Glutamatergic neuron (in vitro differentiated cells): ENCODE measurements at regions not wholly inside any gene's neighbourhood (a gene's known extent, or its start where the extent isn't known, plus 50 kb on each side); places are given as distances from the start of the nearest gene placed in this dataset.

Experiments
- DNase-seq: peaks from one replicate; pipeline ENCODE4 v3.0.0; 2022
- H3K27ac Mint-ChIP-seq: one replicate; pipeline ENCODE4 v1.8.0; 2020; ENCODE audit warnings: mild to moderate bottlenecking, mixed read lengths, inconsistent platforms; ENCODE audit not compliant: unreplicated experiment
- H3K27me3 Mint-ChIP-seq: one replicate; pipeline ENCODE4 v1.8.0; 2020; ENCODE audit warnings: mild to moderate bottlenecking, moderate library complexity, mixed read lengths, inconsistent platforms; ENCODE audit not compliant: unreplicated experiment
- H3K36me3 Mint-ChIP-seq: one replicate; pipeline ENCODE4 v1.8.0; 2020; ENCODE audit warnings: mild to moderate bottlenecking, mixed read lengths, inconsistent platforms; ENCODE audit not compliant: unreplicated experiment
- H3K4me1 Mint-ChIP-seq: one replicate; pipeline ENCODE4 v1.8.0; 2020; ENCODE audit warnings: mild to moderate bottlenecking, low read depth, mixed read lengths, inconsistent platforms; ENCODE audit not compliant: unreplicated experiment
- H3K4me3 Mint-ChIP-seq: one replicate; pipeline ENCODE4 v1.8.0; 2020; ENCODE audit warnings: mild to moderate bottlenecking, mixed read lengths, inconsistent platforms; ENCODE audit not compliant: unreplicated experiment
- H3K9me3 Mint-ChIP-seq: one replicate; pipeline ENCODE4 v1.8.0; 2020; ENCODE audit warnings: mild to moderate bottlenecking, moderate library complexity, mixed read lengths, inconsistent platforms; ENCODE audit not compliant: unreplicated experiment
- CTCF ChIP-seq: fragments of 200-600 bp; sonication (generic); IDR thresholded peaks from one replicate; pipeline ENCODE4 v1.5.0; 2021; ENCODE audit not compliant: partially characterized antibody, unreplicated experiment

GRCh38 chr2:14536976-14537375, 95.5 kb upstream of the LRATD1 start:
- no peak for DNase-seq
- no peaks in the 10 kb centered on the region for H3K36me3 Mint-ChIP-seq
- H3K9me3 Mint-ChIP-seq = no peaks in the 10 kb centered on the region
- no peaks in the 10 kb centered on the region for H3K27me3 Mint-ChIP-seq
- no peaks in the 10 kb centered on the region for H3K4me1 Mint-ChIP-seq
- TF ChIP-seq CTCF = no peak
- no peak overlapping the region for H3K27ac Mint-ChIP-seq
- H3K4me3 Mint-ChIP-seq = no peak overlapping the region

- Mint-ChIP-seq H3K4me3 (no peak overlapping the region), H3K4me1 (no peaks in the 10 kb centered on the region), H3K27me3 (no peaks in the 10 kb centered on the region), H3K27ac (no peak overlapping the region), H3K9me3 (no peaks in the 10 kb centered on the region), H3K36me3 (no peaks in the 10 kb centered on the region)
- no peak for TF ChIP-seq CTCF
- no peak for DNase-seq
These were observed 92.5 kb upstream of the LRATD1 start for GRCh38 chr2:14540015-14540414.

GRCh38 chr2:14543284-14543683, 89.2 kb upstream of the LRATD1 start:
- no peaks in the 10 kb centered on the region for H3K36me3 Mint-ChIP-seq
- H3K4me1 Mint-ChIP-seq = no peaks in the 10 kb centered on the region
- H3K4me3 Mint-ChIP-seq = no peak overlapping the region
- no peak overlapping the region for H3K27ac Mint-ChIP-seq
- no peak for DNase-seq
- no peaks in the 10 kb centered on the region for H3K9me3 Mint-ChIP-seq
- TF ChIP-seq CTCF = no peak
- H3K27me3 Mint-ChIP-seq = no peaks in the 10 kb centered on the region

DNA sequence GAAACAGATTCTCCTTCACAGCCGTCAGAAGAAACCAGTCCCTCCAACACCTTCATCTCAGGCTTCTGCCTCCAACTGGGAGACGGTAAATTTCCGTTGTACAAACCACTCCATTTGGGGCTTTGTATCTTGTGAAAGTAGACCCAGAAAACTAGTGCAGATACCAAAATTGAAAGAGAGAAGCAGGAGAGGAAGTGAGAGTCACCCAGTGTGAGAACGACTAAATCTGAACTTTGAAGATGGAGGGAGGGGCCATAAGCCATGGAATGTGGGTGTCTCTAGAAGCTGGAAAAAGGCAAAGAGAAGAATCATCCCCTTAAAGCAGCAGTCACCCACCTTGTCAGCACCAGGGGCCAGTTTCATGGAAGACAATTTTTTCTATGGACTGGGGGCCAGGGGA, 88.3 kb upstream of the LRATD1 start:
- Mint-ChIP-seq H3K4me1 (no peaks in the 10 kb centered on the region), H3K27me3 (no peaks in the 10 kb centered on the region), H3K9me3 (no peaks in the 10 kb centered on the region), H3K27ac (no peak overlapping the region), H3K4me3 (no peak overlapping the region), H3K36me3 (no peaks in the 10 kb centered on the region)
- no peak for TF ChIP-seq CTCF
- DNase-seq = no peak

GRCh38 chr2:14547830-14548229, 84.7 kb upstream of the LRATD1 start:
- TF ChIP-seq CTCF = no peak
- Mint-ChIP-seq H3K4me3 (no peak overlapping the region), H3K27me3 (no peaks in the 10 kb centered on the region), H3K4me1 (no peaks in the 10 kb centered on the region), H3K27ac (no peak overlapping the region), H3K36me3 (no peaks in the 10 kb centered on the region), H3K9me3 (no peaks in the 10 kb centered on the region)
- no peak for DNase-seq
